G401 (cell line): ENCODE measurements at regions not wholly inside any gene's neighbourhood (a gene's known extent, or its start where the extent isn't known, plus 50 kb on each side); places are given as distances from the start of the nearest gene placed in this dataset.
"Not testable (repeated sequence)": the region's sequence is repeated elsewhere in the genome, so short reads cannot be mapped to it uniquely, and the experiment has no call there.

Experiments used
- DNase-seq: peaks from one replicate; pipeline ENCODE4 v3.0.0-alpha.2; 2015; ENCODE audit warnings: low spot score
- in situ Hi-C: cut with HindIII; loops from 2 replicates; pipeline ENCODE4 v1.10.0; 2016; ENCODE audit warnings: low sequenced_read_pairs, mixed read lengths

GRCh38 chr6:8361259-8361658 is 74.1 kb downstream of the SLC35B3 start:
- DNase-seq, result no peak
- in situ Hi-C loops, result no loop called here

GRCh38 chr6:8352966-8353340 is 82.4 kb downstream of the SLC35B3 start:
- DNase-seq, result no peak
- in situ Hi-C loops, result no loop called here

- no peak for DNase-seq
- in situ Hi-C loops, result no loop called here
These were observed 82.9 kb downstream of the SLC35B3 start for GRCh38 chr6:8352335-8352965.

DNA sequence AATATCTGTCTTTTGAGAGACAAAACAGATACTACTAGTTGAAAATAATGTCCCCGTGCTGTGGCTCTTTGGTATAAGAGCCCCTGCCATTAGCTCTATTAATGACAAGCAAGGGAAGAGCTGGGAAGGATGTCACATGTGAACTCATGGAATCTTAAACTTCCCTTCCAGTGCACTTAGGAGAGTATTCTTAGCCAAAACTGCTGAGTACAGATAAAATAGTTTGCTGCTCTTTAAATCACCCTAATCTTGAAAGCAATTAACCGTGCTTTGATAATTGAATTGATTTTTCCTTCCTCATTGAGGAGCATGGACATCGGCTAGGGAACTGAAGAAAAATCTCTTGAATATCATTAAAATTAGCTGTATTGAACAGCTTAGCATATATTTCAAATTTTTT is 91.7 kb downstream of the SLC35B3 start:
- in situ Hi-C loops, result no loop called here
- DNase-seq, result no peak

DNA sequence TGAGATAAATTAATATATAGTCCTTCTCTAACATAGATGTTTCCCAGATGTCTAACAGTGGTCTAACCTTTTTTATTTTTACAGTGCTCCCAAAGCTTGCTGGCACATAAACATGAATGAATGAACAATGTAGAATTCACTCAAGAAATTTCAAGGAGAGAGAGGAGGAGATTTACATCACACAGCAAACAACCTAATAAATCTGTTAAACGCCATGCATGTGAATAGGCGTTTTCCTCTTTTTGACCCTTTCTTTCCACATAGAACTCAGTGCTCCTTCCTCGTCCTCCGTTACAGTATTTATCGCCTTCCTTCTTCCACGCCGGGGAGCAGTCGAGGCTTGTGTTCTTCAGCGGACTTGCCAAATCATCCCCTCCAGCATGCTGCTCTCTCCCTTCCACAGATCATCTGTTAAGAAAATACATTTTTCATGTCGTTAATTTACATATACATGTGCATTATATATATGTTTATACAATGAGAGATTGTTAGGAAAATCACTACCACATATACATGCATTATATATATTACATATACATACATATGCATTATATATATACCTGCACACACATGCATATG is 93.0 kb downstream of the SLC35B3 start:
- no peak for DNase-seq
- in situ Hi-C loops, result no loop called here

GRCh38 chr6:8337147-8337546 is 98.2 kb downstream of the SLC35B3 start:
- in situ Hi-C loops, result no loop called here
- DNase-seq, result no peak

DNA sequence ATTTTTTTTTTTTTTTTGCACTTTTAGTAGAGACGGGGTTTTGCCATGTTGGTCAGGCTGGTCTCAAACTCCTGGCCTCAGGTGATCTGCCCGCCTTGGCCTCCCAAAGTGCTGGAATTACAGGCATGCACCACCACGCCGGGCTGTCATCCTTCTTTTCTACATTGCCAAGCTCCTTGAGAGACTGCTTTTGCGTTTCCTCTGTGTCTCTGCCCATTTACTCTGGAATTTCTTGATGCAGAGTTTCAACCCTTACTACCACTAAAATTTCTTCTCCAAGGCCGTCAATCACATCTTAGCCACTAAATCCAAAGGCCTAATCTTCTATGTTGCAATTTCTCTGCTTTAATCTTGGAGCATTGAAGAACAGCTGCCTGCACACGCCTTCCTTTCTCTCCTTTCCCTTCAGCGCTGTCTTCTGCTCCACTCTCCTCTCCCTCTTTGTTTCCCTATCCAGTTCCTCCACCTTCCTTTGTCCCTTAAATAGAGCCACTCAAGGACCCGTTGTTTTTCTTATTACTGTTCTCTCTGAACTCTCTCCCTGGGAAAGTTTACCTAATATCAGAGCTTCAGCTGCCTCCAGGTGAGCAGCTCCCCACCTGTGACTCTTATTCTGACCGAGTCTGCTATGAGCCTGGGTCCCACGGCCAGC is 98.8 kb downstream of the SLC35B3 start:
- no peak for DNase-seq
- in situ Hi-C loops, result no loop called here

GRCh38 chr6:8335896-8336295 is 99.4 kb downstream of the SLC35B3 start:
- DNase-seq, result no peak
- in situ Hi-C loops, result no loop called here

- no peak for DNase-seq
- in situ Hi-C loops, result no loop called here
These were observed 100.0 kb downstream of the SLC35B3 start for GRCh38 chr6:8335381-8335780.

DNA sequence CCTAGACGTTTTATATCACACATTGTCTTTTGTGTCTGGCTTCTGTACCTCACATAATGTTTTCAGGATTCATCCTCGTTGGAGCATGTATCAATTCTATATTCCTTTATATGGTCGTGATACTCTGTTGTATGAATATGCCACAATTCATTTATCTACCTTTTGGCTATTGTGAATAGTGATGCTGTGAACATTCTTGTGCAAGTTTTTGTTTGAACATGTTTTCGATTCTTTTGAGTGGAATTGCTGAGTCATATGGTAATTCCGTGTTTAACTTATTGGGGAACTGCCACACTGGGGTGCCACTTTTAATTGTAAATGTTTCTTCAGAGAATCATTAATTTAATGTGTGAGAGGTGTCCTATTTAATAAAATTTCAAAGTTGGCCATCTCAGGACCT is 101.2 kb downstream of the SLC35B3 start:
- in situ Hi-C loops, result no loop called here
- DNase-seq, result no peak

DNA sequence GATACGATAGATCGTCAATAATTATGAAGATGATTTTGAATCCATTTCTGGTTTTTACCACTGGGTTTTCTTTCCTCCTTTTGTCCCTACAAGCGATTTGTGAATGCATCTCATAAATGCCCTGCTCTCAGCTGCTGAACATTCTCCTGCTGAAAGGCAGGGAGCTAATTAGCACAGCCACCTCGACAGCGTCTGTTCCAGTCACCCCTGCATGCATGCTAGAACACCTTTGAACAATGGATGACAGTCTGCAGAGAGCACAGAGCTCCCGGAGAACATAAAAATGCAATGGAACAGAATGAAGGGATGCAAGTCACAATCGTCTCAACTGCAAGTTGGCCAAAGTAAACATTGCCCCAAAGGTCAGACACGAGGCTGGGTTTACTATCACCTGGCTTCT is 105.8 kb downstream of the SLC35B3 start:
- DNase-seq, result no peak
- in situ Hi-C loops, result no loop called here

GRCh38 chr6:8325743-8326142 is 109.6 kb downstream of the SLC35B3 start:
- in situ Hi-C loops, result no loop called here
- no peak for DNase-seq

- in situ Hi-C loops, result no loop called here
- DNase-seq, result no peak
These were observed 112.7 kb downstream of the SLC35B3 start for GRCh38 chr6:8322659-8323058.

- in situ Hi-C loops, result no loop called here
- no peak for DNase-seq
These were observed 113.5 kb downstream of the SLC35B3 start for GRCh38 chr6:8321671-8322404.

- DNase-seq, result no peak
- in situ Hi-C loops, result no loop called here
These were observed 120.2 kb downstream of the SLC35B3 start for GRCh38 chr6:8315154-8315553.

GRCh38 chr6:8301502-8301901 is 133.8 kb downstream of the SLC35B3 start:
- in situ Hi-C loops, result no loop called here
- no peak for DNase-seq

- in situ Hi-C loops, result no loop called here
- DNase-seq, result no peak
These were observed 136.3 kb downstream of the SLC35B3 start for GRCh38 chr6:8299034-8299433.

DNA sequence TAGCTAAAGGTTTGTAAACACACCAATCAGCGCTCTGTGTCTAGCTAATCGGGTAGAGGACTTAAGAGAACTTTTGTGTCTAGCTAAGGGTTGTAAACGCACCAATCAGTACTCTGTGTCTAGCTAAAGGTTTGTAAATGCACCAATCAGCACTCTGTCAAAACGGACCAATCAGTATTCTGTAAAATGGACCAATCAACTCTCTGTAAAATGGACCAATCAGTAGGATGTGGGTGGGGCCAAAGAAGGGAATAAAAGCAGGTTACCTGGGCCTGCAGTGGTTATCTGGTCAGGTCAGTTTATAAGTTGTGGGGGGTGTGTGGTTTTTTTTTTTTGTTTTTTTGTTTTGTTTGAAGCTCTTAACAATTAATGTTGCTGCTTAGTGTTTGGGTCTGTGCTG is 152.4 kb downstream of the SLC35B3 start:
- DNase-seq, in situ Hi-C loops: not testable (repeated sequence)

- in situ Hi-C loops, result no loop called here
- no peak for DNase-seq
These were observed 153.0 kb downstream of the SLC35B3 start for GRCh38 chr6:8282380-8282779.

DNA sequence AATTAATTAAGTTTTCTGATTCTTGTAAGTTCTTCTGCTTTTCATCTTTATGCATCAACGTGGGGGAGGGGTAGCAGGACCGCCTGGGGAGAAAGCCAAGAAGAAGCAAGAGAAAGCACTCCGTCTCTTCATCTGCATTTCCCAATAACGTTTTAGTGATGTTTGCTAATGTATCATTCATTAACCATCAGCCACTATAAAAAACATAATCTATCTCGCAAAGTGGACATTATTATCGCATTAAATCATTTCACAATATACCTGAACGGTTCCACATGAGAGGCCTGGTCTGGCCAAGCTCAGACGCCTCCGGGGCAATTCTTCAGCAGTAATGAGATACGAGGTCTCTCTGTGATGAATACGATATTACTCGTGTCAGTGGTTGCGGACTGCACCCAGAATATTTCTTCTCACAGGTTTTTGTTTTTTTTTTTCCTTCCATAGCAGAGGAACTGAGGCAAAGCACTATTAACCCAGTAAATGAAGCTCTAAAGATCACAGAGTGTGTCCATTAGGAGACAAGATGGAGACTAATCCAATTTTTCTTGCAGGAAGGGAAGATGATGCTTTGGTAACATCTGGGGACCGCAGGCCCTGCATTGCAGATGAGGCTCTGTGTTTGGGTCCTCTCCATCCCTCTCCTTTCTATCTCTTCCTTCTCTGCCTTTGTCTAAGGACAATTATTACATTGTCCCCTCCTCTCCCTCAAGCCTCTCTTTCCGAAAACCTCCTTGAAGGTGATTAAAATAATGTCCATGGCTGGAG is 156.1 kb downstream of the SLC35B3 start:
- no peak for DNase-seq
- in situ Hi-C loops, result no loop called here
